SK-N-SH (cell line): ENCODE measurements at regions not wholly inside any gene's neighbourhood (a gene's known extent, or its start where the extent isn't known, plus 50 kb on each side); places are given as distances from the start of the nearest gene placed in this dataset.
"Not testable (repeated sequence)": the region's sequence is repeated elsewhere in the genome, so short reads cannot be mapped to it uniquely, and the experiment has no call there.

Experiments
- CTCF ChIA-PET: fragments of 300-600, 350-600 bp; formaldehyde crosslinking; extraction: SDS; loops from one replicate; lab custom pipeline; 2021; lab: Yijun Ruan, JAX
- POLR2A ChIA-PET: fragments of 350-600 bp; sonication (Branson Sonifier 250); formaldehyde crosslinking; extraction: SDS; loops from one replicate; lab custom pipeline; 2020; ENCODE audit warnings: antibody characterized with exemption, inconsistent platforms; lab: Yijun Ruan, JAX
- DNase-seq: peaks from one replicate; pipeline ENCODE4 v3.0.0; 2012
- H2AFZ ChIP-seq: fragments of 200-600 bp; sonication (generic); 2 replicates; pipeline ENCODE4 v1.8.1; 2016; ENCODE audit warnings: antibody characterized with exemption, mild to moderate bottlenecking, low read depth
- H3F3A ChIP-seq: fragments of 200-600 bp; sonication (generic); replicated peaks from 2 replicates; pipeline ENCODE3; 2016; ENCODE audit warnings: antibody characterized with exemption, mild to moderate bottlenecking; ENCODE audit not compliant: insufficient read depth
- H3K27ac ChIP-seq, 2 experiments: fragments of 200-500 bp in 1 of 2; fragments of 200-600 bp in 1 of 2; sonication (Bioruptor generic) in 1 of 2; sonication (generic), shearing (Covaris generic) in 1 of 2; 2 replicates each; pipeline versions ENCODE4 v1.5.1 to v1.6.1; 2014 to 2016; ENCODE audit warnings: low read depth in 2 of 2, inconsistent platforms in 1 of 2, low read length in 1 of 2, mild to moderate bottlenecking in 1 of 2, mixed read lengths in 1 of 2
- H3K27me3 ChIP-seq: fragments of 200-600 bp; sonication (generic), shearing (Covaris generic); 2 replicates; pipeline ENCODE4 v1.6.1; 2016; ENCODE audit warnings: mixed run types; ENCODE audit not compliant: insufficient read depth
- H3K36me3 ChIP-seq, 2 experiments: fragments of 200-500 bp in 1 of 2; fragments of 200-600 bp in 1 of 2; sonication (Bioruptor generic) in 1 of 2; sonication (generic) in 1 of 2; replicated peaks in 1 of 2; 2 replicates each; pipeline versions ENCODE3 to v1.5.1; 2014 to 2016; ENCODE audit warnings: low read length in 1 of 2, mild to moderate bottlenecking in 1 of 2; ENCODE audit not compliant: insufficient read depth in 2 of 2, control insufficient read depth in 1 of 2
- H3K4me1 ChIP-seq, 2 experiments: fragments of 200-500 bp in 1 of 2; fragments of 200-600 bp in 1 of 2; sonication (Bioruptor generic) in 1 of 2; sonication (generic), shearing (Covaris generic) in 1 of 2; 2 replicates each; pipeline versions ENCODE4 v1.5.1 to v1.6.1; 2014 to 2016; ENCODE audit warnings: low read depth in 1 of 2, low read length in 1 of 2, mixed run types in 1 of 2; ENCODE audit not compliant: insufficient read depth in 2 of 2, control insufficient read depth in 1 of 2
- H3K4me2 ChIP-seq: fragments of 200-600 bp; sonication (generic), shearing (Covaris generic); 2 replicates; pipeline ENCODE4 v1.6.1; 2017; ENCODE audit warnings: mixed run types
- H3K4me3 ChIP-seq, 2 experiments: fragments of 200-500 bp in 1 of 2; fragments of 200-600 bp in 1 of 2; sonication (Bioruptor generic) in 1 of 2; sonication (generic), shearing (Covaris generic) in 1 of 2; 2 replicates each; pipeline versions ENCODE4 v1.5.1 to v1.8.1; 2014 to 2016; ENCODE audit warnings: low read depth in 2 of 2, inconsistent platforms in 1 of 2, low read length in 1 of 2, mild to moderate bottlenecking in 1 of 2, mixed read lengths in 1 of 2, moderate library complexity in 1 of 2
- H3K79me2 ChIP-seq: fragments of 200-600 bp; sonication (generic); 2 replicates; pipeline ENCODE4 v1.8.1; 2017; ENCODE audit warnings: mild to moderate bottlenecking; ENCODE audit not compliant: insufficient read depth
- H3K9ac ChIP-seq: fragments of 200-600 bp; sonication (generic); 2 replicates; pipeline ENCODE4 v1.6.1; 2017; ENCODE audit warnings: mixed run types
- H3K9me2 ChIP-seq: fragments of 200-600 bp; sonication (generic); 2 replicates; pipeline ENCODE4 v1.6.1; 2017; ENCODE audit warnings: mixed run types
- H3K9me3 ChIP-seq: fragments of 200-600 bp; sonication (generic); 2 replicates; pipeline ENCODE4 v1.6.1; 2017; ENCODE audit warnings: mixed run types, mild to moderate bottlenecking, moderate library complexity
- H4K20me1 ChIP-seq: fragments of 200-600 bp; sonication (generic); 2 replicates; pipeline ENCODE4 v1.6.1; 2017; ENCODE audit warnings: mild to moderate bottlenecking, mixed run types; ENCODE audit not compliant: insufficient read depth
- CTCF ChIP-seq: fragments of 200-600 bp; sonication (generic); IDR thresholded peaks from 2 replicates; pipeline ENCODE4 v1.6.1; 2017; ENCODE audit warnings: antibody characterized with exemption, mild to moderate bottlenecking, moderate library complexity
- EP300 ChIP-seq, 2 experiments: IDR thresholded peaks; 2 replicates each; pipeline versions ENCODE4 v1.4.0 to v1.6.1; 2012; ENCODE audit warnings: borderline replicate concordance in 1 of 2, low read depth in 1 of 2, low read length in 1 of 2
- FOXM1 ChIP-seq: IDR thresholded peaks from 2 replicates; pipeline ENCODE4 v1.4.0; 2012; ENCODE audit warnings: low read depth, mild to moderate bottlenecking
- GABPA ChIP-seq: IDR thresholded peaks from 2 replicates; pipeline ENCODE4 v1.4.0; 2012; ENCODE audit warnings: low read depth, mild to moderate bottlenecking
- GATA2 ChIP-seq: sonication (generic); formaldehyde crosslinking; IDR thresholded peaks from 2 replicates; pipeline ENCODE4 v1.5.0; 2020; ENCODE audit warnings: mild to moderate bottlenecking, missing genetic modification reagents
- JUND ChIP-seq: IDR thresholded peaks from 2 replicates; pipeline ENCODE4 v1.4.0; 2012
- MEF2A ChIP-seq: IDR thresholded peaks from 2 replicates; pipeline ENCODE4 v1.4.0; 2012; ENCODE audit warnings: low read depth, borderline replicate concordance
- MXI1 ChIP-seq: IDR thresholded peaks from 2 replicates; pipeline ENCODE4 v1.6.1; 2012; ENCODE audit warnings: mild to moderate bottlenecking, low read depth, low read length, improper control_type of control experiment
- RAD21 ChIP-seq: IDR thresholded peaks from 2 replicates; pipeline ENCODE4 v1.6.1; 2012; ENCODE audit warnings: mild to moderate bottlenecking, low read length
- RFX5 ChIP-seq: IDR thresholded peaks from 2 replicates; pipeline ENCODE4 v1.6.1; 2012; ENCODE audit warnings: mild to moderate bottlenecking, improper control_type of control experiment, low read length
- RXRA ChIP-seq: IDR thresholded peaks from 2 replicates; pipeline ENCODE4 v1.4.0; 2012; ENCODE audit warnings: low read depth, mild to moderate bottlenecking, borderline replicate concordance
- TAF1 ChIP-seq: IDR thresholded peaks from 2 replicates; pipeline ENCODE4 v1.6.1; 2012; ENCODE audit warnings: low read depth, mild to moderate bottlenecking, low read length, moderate library complexity, borderline replicate concordance
- WGBS: methylation state at CpG from one replicate; pipeline ENCODE4 v1.1.6; 2017; ENCODE audit warnings: low lambda C conversion rate; 5-methylcytosine and 5-hydroxymethylcytosine counted together

GRCh38 chr4:169841776-169842175 is 84.0 kb upstream of the HPF1 start:
- no peak overlapping the region for H3K4me2 ChIP-seq
- CTCF ChIA-PET = no interaction called here
- 45% methylated on average over 3 of the region's 3 CpGs for WGBS

GRCh38 chr4:169840554-169840953 is 82.8 kb upstream of the HPF1 start:
- H3K27me3 ChIP-seq = no peaks in the 10 kb centered on the region
- no peaks in the 10 kb centered on the region for H3K79me2 ChIP-seq
- no peak overlapping the region for H2AFZ ChIP-seq
- H3K4me2 ChIP-seq = no peak overlapping the region
- DNase-seq = no peak
- no peak overlapping the region for H3K9ac ChIP-seq
- no peaks in the 10 kb centered on the region for H3K9me3 ChIP-seq
- no peak overlapping the region for H3K4me3 ChIP-seq
- H3K36me3 ChIP-seq = no peaks in the 10 kb centered on the region
- ChIA-PET CTCF (interaction anchor here (0.7 to 1.2 kb wide), 3 partner anchors 10 to 30 kb away, joined by 3 to 5 read pairs (median 3); no protein-coding TSS in a partner anchor), POLR2A (no interaction called here)
- WGBS = 38% methylated on average over 3 of the region's 3 CpGs
- H3K4me1 ChIP-seq = no peaks in the 10 kb centered on the region
- H4K20me1 ChIP-seq = no peaks in the 10 kb centered on the region
- H3F3A ChIP-seq = peaks cover 5% of the 10 kb centered on the region
- no peaks in the 10 kb centered on the region for H3K9me2 ChIP-seq
- no peak for TF ChIP-seq RXRA
- no peak for TF ChIP-seq GABPA
- no peak for TF ChIP-seq RAD21
- no peak overlapping the region for H3K27ac ChIP-seq

More at GRCh38 chr4:169841776-169842175, 84.0 kb upstream of the HPF1 start:
- Histone ChIP-seq H3K36me3 (no peaks in the 10 kb centered on the region), H3K9me2 (no peaks in the 10 kb centered on the region), H3K79me2 (no peaks in the 10 kb centered on the region), H3K27ac (no peak overlapping the region), H3K27me3 (no peaks in the 10 kb centered on the region), H3F3A (no peaks in the 10 kb centered on the region), H4K20me1 (no peaks in the 10 kb centered on the region), H3K4me3 (no peak overlapping the region), H3K9me3 (no peaks in the 10 kb centered on the region), H3K9ac (no peak overlapping the region), H3K4me1 (peaks cover 0 to 2% of the 10 kb centered on the region in 2 experiments; a peak in 1 of 4 replicates), H2AFZ (no peak overlapping the region)
- DNase-seq = no peak
- POLR2A ChIA-PET = no interaction called here
- TF ChIP-seq EP300 (IDR thresholded peaks at IDR 0.05; ENCODE audit: borderline replicate concordance in 1 of 2, low read depth in 1 of 2, low read length in 1 of 2) (no peak), FOXM1 (no peak), TAF1 (no peak), MXI1 (no peak), CTCF (no peak), JUND (no peak), GATA2 (no peak), RFX5 (no peak), MEF2A (no peak)

GRCh38 chr4:169828329-169828728 is 70.6 kb upstream of the HPF1 start:
- 75% methylated on average over 3 of the region's 29 CpGs for WGBS
- H3K4me2 ChIP-seq, H3K36me3 ChIP-seq, H3K27me3 ChIP-seq, H3F3A ChIP-seq, H4K20me1 ChIP-seq, H3K9me2 ChIP-seq, H2AFZ ChIP-seq, H3K9ac ChIP-seq, H3K27ac ChIP-seq, POLR2A ChIA-PET, DNase-seq, H3K4me1 ChIP-seq, H3K4me3 ChIP-seq, H3K9me3 ChIP-seq, H3K79me2 ChIP-seq: not testable (repeated sequence)
- CTCF ChIA-PET = interaction anchor here (2.1 kb wide), 1 partner anchor 17 kb away, joined by 5 read pairs; no protein-coding TSS in a partner anchor
